ENCODE measurements at regions not wholly inside any gene's neighbourhood (a gene's known extent, or its start where the extent isn't known, plus 50 kb on each side); places are given as distances from the start of the nearest gene placed in this dataset.

GRCh38 chr4:111208970-111209369, 586.1 kb upstream of the PITX2 start:
- TF ChIP-seq SPI1 (IDR thresholded peaks at IDR 0.05; ENCODE audit: low read depth, low read length) (no peak), POLR2A (IDR thresholded peaks at IDR 0.05; ENCODE audit: low read depth, low read length) (no peak), TAF1 (IDR thresholded peaks at IDR 0.05; ENCODE audit: low read depth, low read length) (no peak), POLR2AphosphoS5 (IDR thresholded peaks at IDR 0.05; ENCODE audit: low read depth, low read length) (no peak), POU2F2 (IDR thresholded peaks at IDR 0.05; ENCODE audit: low read depth, low read length) (no peak), PAX5 (IDR thresholded peaks at IDR 0.05; ENCODE audit: insufficient read depth, low read length, severe bottlenecking) (no peak)
- FAIRE-seq = no peak
- no peak for DNase-seq (ENCODE audit: insufficient read length, low spot score)

DNA sequence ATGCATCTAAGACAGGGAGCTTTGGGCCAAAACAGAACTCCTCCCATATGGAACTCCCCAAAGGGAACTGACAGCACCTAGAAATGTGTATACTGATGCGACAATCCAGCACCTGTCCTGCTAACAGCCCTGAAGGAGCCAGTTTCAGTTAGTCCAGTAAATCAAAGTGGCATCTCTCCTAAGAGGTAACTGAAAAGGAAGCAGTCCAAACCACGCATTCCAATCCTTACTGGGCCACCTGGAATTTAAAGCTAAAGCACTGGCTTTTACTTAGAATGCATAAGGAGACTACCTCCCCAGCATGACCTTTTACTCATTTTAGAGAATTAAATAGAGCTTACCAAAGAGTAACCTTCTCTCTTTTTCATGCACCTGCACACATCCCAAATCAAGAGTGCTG, 586.8 kb upstream of the PITX2 start:
- TF ChIP-seq POLR2A (IDR thresholded peaks at IDR 0.05; ENCODE audit: low read depth, low read length) (no peak), POU2F2 (IDR thresholded peaks at IDR 0.05; ENCODE audit: low read depth, low read length) (no peak), PAX5 (IDR thresholded peaks at IDR 0.05; ENCODE audit: insufficient read depth, low read length, severe bottlenecking) (no peak), SPI1 (IDR thresholded peaks at IDR 0.05; ENCODE audit: low read depth, low read length) (no peak), TAF1 (IDR thresholded peaks at IDR 0.05; ENCODE audit: low read depth, low read length) (no peak), POLR2AphosphoS5 (IDR thresholded peaks at IDR 0.05; ENCODE audit: low read depth, low read length) (no peak)
- DNase-seq (ENCODE audit: insufficient read length, low spot score) (no peak), FAIRE-seq (no peak)

GRCh38 chr4:111210595-111210994, 587.7 kb upstream of the PITX2 start:
- DNase-seq (ENCODE audit: insufficient read length, low spot score) = no peak
- no peak for FAIRE-seq
- TF ChIP-seq POLR2AphosphoS5 (IDR thresholded peaks at IDR 0.05; ENCODE audit: low read depth, low read length) = no peak

DNA sequence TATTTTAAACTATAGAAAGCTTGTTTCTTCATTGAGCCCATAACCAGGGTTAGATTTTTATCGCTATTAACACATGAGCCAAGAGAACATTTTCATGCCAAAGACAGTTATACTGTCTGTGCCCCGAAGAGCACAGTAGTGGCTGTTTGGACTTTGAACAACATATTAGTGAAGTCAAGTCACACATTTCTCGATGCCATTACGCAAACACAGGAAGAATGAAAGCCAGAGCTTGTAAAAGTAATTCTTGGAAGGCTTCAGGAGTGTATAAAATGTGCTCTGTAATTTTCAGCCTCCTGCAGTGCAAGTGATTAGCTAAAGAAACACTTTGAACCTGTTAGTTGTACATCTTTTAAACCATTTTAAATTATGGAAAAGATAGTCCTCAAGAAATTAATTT, 590.7 kb upstream of the PITX2 start:
- DNase-seq (ENCODE audit: insufficient read length, low spot score) (no peak), FAIRE-seq (no peak)
- TF ChIP-seq SPI1 (IDR thresholded peaks at IDR 0.05; ENCODE audit: low read depth, low read length) = no peak
- TF ChIP-seq POU2F2 (IDR thresholded peaks at IDR 0.05; ENCODE audit: low read depth, low read length) = no peak
- TF ChIP-seq PAX5 (IDR thresholded peaks at IDR 0.05; ENCODE audit: insufficient read depth, low read length, severe bottlenecking) = no peak
- no peak for TF ChIP-seq TAF1 (IDR thresholded peaks at IDR 0.05; ENCODE audit: low read depth, low read length)
- no peak for TF ChIP-seq POLR2AphosphoS5 (IDR thresholded peaks at IDR 0.05; ENCODE audit: low read depth, low read length)
- TF ChIP-seq POLR2A (IDR thresholded peaks at IDR 0.05; ENCODE audit: low read depth, low read length) = no peak

- FAIRE-seq (no peak), DNase-seq (ENCODE audit: insufficient read length, low spot score) (no peak)
- no peak for TF ChIP-seq POLR2AphosphoS5 (IDR thresholded peaks at IDR 0.05; ENCODE audit: low read depth, low read length)
- no peak for TF ChIP-seq PAX5 (IDR thresholded peaks at IDR 0.05; ENCODE audit: insufficient read depth, low read length, severe bottlenecking)
- TF ChIP-seq TAF1 (IDR thresholded peaks at IDR 0.05; ENCODE audit: low read depth, low read length) = no peak
- no peak for TF ChIP-seq SPI1 (IDR thresholded peaks at IDR 0.05; ENCODE audit: low read depth, low read length)
- TF ChIP-seq POLR2A (IDR thresholded peaks at IDR 0.05; ENCODE audit: low read depth, low read length) = no peak
- TF ChIP-seq POU2F2 (IDR thresholded peaks at IDR 0.05; ENCODE audit: low read depth, low read length) = no peak
Measured at GRCh38 chr4:111214371-111214770, 591.5 kb upstream of the PITX2 start.

GRCh38 chr4:111215755-111216154, 592.9 kb upstream of the PITX2 start:
- no peak for DNase-seq (ENCODE audit: insufficient read length, low spot score)
- no peak for FAIRE-seq
- no peak for TF ChIP-seq PAX5 (IDR thresholded peaks at IDR 0.05; ENCODE audit: insufficient read depth, low read length, severe bottlenecking)

DNA sequence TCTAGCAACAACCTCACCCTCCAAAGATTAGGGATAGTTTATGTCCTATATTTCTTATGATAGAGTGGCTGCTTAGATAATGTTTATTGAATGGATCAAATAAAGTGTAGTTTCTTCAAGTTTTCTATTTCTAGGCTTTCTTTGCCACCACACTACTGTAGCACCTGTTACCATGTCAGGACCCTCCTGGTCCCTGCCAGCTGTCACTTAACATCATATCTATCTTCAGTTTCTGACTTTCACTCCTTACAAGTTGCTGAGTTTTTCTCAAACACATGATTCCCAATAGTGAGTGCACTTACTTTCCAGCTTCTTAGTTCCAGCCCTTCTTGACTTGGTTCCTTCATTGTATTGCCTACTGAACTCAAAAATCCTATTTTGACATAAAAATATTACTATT, 593.9 kb upstream of the PITX2 start:
- FAIRE-seq = no peak

DNA sequence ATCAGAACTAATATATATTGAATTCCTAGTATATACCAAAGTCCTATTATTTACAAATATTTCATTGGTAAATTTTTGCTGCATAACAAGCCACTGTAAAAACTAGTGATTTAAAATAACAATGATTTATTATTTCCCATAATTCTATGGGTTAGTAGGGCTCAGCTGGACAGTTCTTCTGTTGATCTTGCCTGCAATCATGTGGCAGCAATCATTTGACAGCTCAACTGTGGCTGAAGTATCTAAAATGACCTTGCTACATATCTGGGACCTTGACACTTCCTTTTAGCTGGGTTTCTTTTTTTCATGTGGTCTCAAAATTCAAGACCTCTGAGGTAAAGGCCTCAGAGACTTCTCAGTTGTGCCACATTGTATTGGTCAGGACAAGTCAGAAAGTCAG, 598.5 kb upstream of the PITX2 start:
- FAIRE-seq (no peak), DNase-seq (ENCODE audit: insufficient read length, low spot score) (no peak)
- TF ChIP-seq POLR2AphosphoS5 (IDR thresholded peaks at IDR 0.05; ENCODE audit: low read depth, low read length) (no peak), SPI1 (IDR thresholded peaks at IDR 0.05; ENCODE audit: low read depth, low read length) (no peak), POU2F2 (IDR thresholded peaks at IDR 0.05; ENCODE audit: low read depth, low read length) (no peak), TAF1 (IDR thresholded peaks at IDR 0.05; ENCODE audit: low read depth, low read length) (no peak), PAX5 (IDR thresholded peaks at IDR 0.05; ENCODE audit: insufficient read depth, low read length, severe bottlenecking) (no peak), POLR2A (IDR thresholded peaks at IDR 0.05; ENCODE audit: low read depth, low read length) (no peak)

More for the DNA sequence above, 593.9 kb upstream of the PITX2 start:
- DNase-seq (ENCODE audit: insufficient read length, low spot score) = no peak
- TF ChIP-seq POLR2A (IDR thresholded peaks at IDR 0.05; ENCODE audit: low read depth, low read length) (no peak), TAF1 (IDR thresholded peaks at IDR 0.05; ENCODE audit: low read depth, low read length) (no peak), PAX5 (IDR thresholded peaks at IDR 0.05; ENCODE audit: insufficient read depth, low read length, severe bottlenecking) (no peak), POU2F2 (IDR thresholded peaks at IDR 0.05; ENCODE audit: low read depth, low read length) (no peak), POLR2AphosphoS5 (IDR thresholded peaks at IDR 0.05; ENCODE audit: low read depth, low read length) (no peak), SPI1 (IDR thresholded peaks at IDR 0.05; ENCODE audit: low read depth, low read length) (no peak)

DNA sequence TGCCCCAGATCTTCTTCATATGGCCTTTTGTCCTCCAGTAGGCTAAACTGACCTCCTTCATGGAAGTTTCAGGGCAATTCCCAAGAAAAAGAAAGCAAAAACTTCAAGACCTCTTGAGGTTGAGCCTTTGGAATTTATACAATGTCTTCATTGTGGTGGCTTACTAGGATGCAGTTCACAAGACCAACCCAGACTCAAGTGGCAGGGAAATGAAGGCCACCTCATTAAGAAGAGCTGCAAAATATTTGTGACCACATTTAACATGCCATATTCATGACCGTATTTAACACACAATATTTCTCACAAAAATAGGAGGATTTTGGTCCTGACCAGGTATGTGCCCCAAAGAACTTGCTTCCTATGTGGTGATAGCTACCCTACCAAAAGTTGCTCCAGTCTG, 605.5 kb upstream of the PITX2 start:
- TF ChIP-seq SPI1 (IDR thresholded peaks at IDR 0.05; ENCODE audit: low read depth, low read length) (no peak), POLR2AphosphoS5 (IDR thresholded peaks at IDR 0.05; ENCODE audit: low read depth, low read length) (no peak), POU2F2 (IDR thresholded peaks at IDR 0.05; ENCODE audit: low read depth, low read length) (no peak), POLR2A (IDR thresholded peaks at IDR 0.05; ENCODE audit: low read depth, low read length) (no peak), PAX5 (IDR thresholded peaks at IDR 0.05; ENCODE audit: insufficient read depth, low read length, severe bottlenecking) (no peak), TAF1 (IDR thresholded peaks at IDR 0.05; ENCODE audit: low read depth, low read length) (no peak)
- FAIRE-seq (no peak), DNase-seq (ENCODE audit: insufficient read length, low spot score) (no peak)

DNA sequence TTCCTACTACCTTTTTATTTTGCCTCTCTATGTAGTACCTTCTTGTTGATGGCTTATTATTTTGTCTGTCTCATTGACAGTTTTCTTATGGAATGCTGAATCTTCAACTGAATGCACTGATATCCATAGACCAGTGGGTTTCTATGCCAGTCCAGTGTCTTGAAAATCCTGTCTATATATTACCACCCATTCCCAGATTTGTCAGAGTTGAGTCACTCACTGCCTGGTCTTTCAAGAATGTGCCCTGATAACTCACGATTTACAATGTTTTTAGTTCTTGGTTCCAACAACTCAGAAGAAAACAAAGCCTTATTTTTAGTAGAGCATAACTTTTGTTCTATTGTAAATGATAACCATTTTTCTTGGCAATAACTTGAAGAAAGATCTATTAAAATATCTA, 606.0 kb upstream of the PITX2 start:
- FAIRE-seq (no peak), DNase-seq (ENCODE audit: insufficient read length, low spot score) (no peak)
- TF ChIP-seq PAX5 (IDR thresholded peaks at IDR 0.05; ENCODE audit: insufficient read depth, low read length, severe bottlenecking) = no peak
- TF ChIP-seq POLR2AphosphoS5 (IDR thresholded peaks at IDR 0.05; ENCODE audit: low read depth, low read length) = no peak
- no peak for TF ChIP-seq POU2F2 (IDR thresholded peaks at IDR 0.05; ENCODE audit: low read depth, low read length)
- TF ChIP-seq POLR2A (IDR thresholded peaks at IDR 0.05; ENCODE audit: low read depth, low read length) = no peak
- TF ChIP-seq TAF1 (IDR thresholded peaks at IDR 0.05; ENCODE audit: low read depth, low read length) = no peak
- no peak for TF ChIP-seq SPI1 (IDR thresholded peaks at IDR 0.05; ENCODE audit: low read depth, low read length)
